ENCODE measurements at regions not wholly inside any gene's neighbourhood (a gene's known extent, or its start where the extent isn't known, plus 50 kb on each side); places are given as distances from the start of the nearest gene placed in this dataset.

DNA sequence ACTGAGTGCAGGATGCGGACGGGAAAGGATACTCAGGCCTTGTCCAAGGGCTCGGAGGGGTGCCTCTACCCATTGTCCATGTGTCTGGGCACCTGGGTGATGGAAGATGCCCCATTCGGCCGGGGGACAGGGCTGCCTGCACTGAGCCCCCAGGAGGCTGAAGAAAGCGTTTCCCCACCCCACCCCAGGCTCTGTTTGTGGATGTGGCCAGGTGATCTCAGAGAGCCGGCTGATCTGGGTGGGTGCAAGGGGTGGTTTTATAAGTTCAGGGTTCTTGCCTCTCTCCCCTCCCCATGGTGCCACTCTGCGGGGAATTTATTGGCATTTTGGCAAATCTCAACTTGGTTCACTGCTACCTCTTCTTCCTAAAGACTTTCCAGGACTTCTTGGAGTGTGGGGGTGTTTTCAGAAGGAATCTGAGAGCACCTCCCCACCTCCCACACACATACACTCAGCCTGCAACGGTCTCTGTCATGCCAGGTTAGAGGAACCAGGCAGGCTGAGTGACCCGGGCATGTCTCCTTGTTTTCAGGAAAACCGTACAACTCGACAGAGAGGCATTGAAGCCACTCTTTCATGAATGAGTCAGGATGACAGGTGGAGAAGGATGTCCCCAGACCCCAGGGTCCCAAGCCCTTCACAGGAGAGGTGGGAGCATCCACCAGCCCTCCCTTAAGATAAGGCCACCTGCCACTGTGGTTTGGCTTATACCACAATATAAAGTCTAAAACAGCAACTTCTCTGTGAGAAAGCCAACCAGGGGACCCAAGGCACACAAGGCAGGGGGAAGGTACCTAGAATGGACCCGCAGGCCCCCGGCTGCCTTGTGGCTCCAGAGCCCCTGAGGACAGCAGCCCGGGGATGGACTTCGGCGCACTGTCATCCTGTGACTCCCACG lies 174.9 kb downstream of the ETS2 start:
- TF ChIP-seq, protein P1, sequence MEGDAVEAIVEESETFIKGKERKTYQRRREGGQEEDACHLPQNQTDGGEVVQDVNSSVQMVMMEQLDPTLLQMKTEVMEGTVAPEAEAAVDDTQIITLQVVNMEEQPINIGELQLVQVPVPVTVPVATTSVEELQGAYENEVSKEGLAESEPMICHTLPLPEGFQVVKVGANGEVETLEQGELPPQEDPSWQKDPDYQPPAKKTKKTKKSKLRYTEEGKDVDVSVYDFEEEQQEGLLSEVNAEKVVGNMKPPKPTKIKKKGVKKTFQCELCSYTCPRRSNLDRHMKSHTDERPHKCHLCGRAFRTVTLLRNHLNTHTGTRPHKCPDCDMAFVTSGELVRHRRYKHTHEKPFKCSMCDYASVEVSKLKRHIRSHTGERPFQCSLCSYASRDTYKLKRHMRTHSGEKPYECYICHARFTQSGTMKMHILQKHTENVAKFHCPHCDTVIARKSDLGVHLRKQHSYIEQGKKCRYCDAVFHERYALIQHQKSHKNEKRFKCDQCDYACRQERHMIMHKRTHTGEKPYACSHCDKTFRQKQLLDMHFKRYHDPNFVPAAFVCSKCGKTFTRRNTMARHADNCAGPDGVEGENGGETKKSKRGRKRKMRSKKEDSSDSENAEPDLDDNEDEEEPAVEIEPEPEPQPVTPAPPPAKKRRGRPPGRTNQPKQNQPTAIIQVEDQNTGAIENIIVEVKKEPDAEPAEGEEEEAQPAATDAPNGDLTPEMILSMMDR (conservative IDR thresholded peaks at IDR 0.05; ENCODE audit: low read depth in 2 of 2) = no peak
- TF ChIP-seq, protein P2, sequence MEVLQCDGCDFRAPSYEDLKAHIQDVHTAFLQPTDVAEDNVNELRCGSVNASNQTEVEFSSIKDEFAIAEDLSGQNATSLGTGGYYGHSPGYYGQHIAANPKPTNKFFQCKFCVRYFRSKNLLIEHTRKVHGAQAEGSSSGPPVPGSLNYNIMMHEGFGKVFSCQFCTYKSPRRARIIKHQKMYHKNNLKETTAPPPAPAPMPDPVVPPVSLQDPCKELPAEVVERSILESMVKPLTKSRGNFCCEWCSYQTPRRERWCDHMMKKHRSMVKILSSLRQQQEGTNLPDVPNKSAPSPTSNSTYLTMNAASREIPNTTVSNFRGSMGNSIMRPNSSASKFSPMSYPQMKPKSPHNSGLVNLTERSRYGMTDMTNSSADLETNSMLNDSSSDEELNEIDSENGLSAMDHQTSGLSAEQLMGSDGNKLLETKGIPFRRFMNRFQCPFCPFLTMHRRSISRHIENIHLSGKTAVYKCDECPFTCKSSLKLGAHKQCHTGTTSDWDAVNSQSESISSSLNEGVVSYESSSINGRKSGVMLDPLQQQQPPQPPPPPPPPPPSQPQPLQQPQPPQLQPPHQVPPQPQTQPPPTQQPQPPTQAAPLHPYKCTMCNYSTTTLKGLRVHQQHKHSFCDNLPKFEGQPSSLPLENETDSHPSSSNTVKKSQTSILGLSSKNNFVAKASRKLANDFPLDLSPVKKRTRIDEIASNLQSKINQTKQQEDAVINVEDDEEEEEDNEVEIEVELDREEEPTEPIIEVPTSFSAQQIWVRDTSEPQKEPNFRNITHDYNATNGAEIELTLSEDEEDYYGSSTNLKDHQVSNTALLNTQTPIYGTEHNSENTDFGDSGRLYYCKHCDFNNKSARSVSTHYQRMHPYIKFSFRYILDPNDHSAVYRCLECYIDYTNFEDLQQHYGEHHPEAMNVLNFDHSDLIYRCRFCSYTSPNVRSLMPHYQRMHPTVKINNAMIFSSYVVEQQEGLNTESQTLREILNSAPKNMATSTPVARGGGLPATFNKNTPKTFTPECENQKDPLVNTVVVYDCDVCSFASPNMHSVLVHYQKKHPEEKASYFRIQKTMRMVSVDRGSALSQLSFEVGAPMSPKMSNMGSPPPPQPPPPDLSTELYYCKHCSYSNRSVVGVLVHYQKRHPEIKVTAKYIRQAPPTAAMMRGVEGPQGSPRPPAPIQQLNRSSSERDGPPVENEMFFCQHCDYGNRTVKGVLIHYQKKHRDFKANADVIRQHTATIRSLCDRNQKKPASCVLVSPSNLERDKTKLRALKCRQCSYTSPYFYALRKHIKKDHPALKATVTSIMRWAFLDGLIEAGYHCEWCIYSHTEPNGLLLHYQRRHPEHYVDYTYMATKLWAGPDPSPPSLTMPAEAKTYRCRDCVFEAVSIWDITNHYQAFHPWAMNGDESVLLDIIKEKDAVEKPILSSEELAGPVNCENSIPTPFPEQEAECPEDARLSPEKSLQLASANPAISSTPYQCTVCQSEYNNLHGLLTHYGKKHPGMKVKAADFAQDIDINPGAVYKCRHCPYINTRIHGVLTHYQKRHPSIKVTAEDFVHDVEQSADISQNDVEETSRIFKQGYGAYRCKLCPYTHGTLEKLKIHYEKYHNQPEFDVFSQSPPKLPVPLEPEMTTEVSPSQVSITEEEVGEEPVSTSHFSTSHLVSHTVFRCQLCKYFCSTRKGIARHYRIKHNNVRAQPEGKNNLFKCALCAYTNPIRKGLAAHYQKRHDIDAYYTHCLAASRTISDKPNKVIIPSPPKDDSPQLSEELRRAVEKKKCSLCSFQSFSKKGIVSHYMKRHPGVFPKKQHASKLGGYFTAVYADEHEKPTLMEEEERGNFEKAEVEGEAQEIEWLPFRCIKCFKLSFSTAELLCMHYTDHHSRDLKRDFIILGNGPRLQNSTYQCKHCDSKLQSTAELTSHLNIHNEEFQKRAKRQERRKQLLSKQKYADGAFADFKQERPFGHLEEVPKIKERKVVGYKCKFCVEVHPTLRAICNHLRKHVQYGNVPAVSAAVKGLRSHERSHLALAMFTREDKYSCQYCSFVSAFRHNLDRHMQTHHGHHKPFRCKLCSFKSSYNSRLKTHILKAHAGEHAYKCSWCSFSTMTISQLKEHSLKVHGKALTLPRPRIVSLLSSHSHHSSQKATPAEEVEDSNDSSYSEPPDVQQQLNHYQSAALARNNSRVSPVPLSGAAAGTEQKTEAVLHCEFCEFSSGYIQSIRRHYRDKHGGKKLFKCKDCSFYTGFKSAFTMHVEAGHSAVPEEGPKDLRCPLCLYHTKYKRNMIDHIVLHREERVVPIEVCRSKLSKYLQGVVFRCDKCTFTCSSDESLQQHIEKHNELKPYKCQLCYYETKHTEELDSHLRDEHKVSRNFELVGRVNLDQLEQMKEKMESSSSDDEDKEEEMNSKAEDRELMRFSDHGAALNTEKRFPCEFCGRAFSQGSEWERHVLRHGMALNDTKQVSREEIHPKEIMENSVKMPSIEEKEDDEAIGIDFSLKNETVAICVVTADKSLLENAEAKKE (CRISPR knock-in tag; IDR thresholded peaks at IDR 0.05) = no peak
- TF ChIP-seq, protein P3, sequence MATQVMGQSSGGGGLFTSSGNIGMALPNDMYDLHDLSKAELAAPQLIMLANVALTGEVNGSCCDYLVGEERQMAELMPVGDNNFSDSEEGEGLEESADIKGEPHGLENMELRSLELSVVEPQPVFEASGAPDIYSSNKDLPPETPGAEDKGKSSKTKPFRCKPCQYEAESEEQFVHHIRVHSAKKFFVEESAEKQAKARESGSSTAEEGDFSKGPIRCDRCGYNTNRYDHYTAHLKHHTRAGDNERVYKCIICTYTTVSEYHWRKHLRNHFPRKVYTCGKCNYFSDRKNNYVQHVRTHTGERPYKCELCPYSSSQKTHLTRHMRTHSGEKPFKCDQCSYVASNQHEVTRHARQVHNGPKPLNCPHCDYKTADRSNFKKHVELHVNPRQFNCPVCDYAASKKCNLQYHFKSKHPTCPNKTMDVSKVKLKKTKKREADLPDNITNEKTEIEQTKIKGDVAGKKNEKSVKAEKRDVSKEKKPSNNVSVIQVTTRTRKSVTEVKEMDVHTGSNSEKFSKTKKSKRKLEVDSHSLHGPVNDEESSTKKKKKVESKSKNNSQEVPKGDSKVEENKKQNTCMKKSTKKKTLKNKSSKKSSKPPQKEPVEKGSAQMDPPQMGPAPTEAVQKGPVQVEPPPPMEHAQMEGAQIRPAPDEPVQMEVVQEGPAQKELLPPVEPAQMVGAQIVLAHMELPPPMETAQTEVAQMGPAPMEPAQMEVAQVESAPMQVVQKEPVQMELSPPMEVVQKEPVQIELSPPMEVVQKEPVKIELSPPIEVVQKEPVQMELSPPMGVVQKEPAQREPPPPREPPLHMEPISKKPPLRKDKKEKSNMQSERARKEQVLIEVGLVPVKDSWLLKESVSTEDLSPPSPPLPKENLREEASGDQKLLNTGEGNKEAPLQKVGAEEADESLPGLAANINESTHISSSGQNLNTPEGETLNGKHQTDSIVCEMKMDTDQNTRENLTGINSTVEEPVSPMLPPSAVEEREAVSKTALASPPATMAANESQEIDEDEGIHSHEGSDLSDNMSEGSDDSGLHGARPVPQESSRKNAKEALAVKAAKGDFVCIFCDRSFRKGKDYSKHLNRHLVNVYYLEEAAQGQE (IDR thresholded peaks at IDR 0.05; ENCODE audit: unreplicated experiment) = no peak
- TF ChIP-seq EZH2 (IDR thresholded peaks at IDR 0.05; ENCODE audit: low read depth, unreplicated experiment) = no peak
- TF ChIP-seq, protein P4, sequence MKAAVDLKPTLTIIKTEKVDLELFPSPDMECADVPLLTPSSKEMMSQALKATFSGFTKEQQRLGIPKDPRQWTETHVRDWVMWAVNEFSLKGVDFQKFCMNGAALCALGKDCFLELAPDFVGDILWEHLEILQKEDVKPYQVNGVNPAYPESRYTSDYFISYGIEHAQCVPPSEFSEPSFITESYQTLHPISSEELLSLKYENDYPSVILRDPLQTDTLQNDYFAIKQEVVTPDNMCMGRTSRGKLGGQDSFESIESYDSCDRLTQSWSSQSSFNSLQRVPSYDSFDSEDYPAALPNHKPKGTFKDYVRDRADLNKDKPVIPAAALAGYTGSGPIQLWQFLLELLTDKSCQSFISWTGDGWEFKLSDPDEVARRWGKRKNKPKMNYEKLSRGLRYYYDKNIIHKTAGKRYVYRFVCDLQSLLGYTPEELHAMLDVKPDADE (IDR thresholded peaks at IDR 0.05) = no peak
- no peak for TF ChIP-seq POLR2AphosphoS5 (IDR thresholded peaks at IDR 0.05; ENCODE audit: low read depth)
- no peak for TF ChIP-seq CREB1 (CRISPR knock-in tag; IDR thresholded peaks at IDR 0.05; ENCODE audit: low read depth)
- no peak for TF ChIP-seq EZH2phosphoT487 (IDR thresholded peaks at IDR 0.05; ENCODE audit: unreplicated experiment)
- TF ChIP-seq JUNB (IDR thresholded peaks at IDR 0.05; ENCODE audit: unreplicated experiment) = no peak
- no peak for TF ChIP-seq NANOG (IDR thresholded peaks at IDR 0.05; ENCODE audit: borderline replicate concordance)
- TF ChIP-seq ZNF114 (CRISPR knock-in tag; IDR thresholded peaks at IDR 0.05) = no peak
- no peak for TF ChIP-seq STAT1 (IDR thresholded peaks at IDR 0.05; ENCODE audit: unreplicated experiment)
